NCI-H1092 treated with DMSO at 0.1 percent for 48 hours (cell line): ENCODE measurements at regions not wholly inside any gene's neighbourhood (a gene's known extent, or its start where the extent isn't known, plus 50 kb on each side); places are given as distances from the start of the nearest gene placed in this dataset.

ENCODE experiments used
- DNase-seq: peaks from one replicate; lab custom pipeline; 2025; lab: John Stamatoyannopoulos, UW

DNA sequence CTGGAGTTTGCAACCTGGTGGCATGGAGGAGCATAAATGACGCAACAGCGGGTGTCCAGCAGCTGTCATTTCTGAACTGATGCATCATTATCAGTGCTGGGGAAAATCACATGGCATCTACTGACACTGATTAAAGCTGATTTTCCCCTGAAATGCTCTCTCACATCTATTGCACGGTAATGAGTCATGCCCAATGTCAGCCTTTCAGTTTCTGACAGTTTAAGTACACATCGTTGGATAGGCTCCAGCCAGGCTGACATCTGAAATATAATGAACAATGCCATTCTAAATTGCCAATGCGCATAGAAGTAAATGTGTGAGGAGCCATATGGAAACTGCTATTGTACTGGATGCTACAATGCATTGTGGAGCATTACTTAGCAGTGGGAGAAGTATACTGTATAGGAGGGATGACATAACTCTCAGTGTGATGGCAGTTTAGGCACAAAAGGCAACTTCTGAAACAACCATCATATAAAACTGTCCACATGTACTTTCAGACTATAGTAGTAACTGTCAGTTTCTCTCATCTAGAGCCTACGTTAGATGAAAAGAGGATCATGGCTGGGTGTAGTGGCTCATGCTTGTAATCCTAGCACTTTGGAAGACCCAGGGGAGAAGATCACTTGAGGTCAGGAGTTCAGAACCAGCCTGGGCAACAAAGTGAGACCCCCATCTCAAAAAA lies 389.3 kb upstream of the DMAC1 start:
- DNase-seq, result no peak

DNA sequence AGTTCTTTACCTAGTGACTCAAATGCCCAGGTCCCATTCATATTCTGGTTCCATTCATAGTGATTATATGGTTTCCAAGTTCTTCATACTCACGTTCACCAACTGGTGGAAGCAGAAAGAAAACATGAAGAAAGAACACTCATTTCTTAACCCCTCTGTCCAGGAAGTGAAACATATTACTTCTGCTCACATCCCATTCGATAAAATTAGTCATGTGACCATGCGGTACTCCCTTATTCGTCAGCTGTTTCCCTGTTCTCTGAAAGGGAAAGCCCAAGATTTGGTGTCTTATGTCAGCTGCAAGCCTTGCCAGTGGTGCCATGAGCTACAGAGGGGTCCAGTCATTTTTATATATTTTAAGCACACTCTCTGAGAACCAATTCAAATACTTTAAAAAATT lies 387.0 kb upstream of the DMAC1 start:
- no peak for DNase-seq

DNA sequence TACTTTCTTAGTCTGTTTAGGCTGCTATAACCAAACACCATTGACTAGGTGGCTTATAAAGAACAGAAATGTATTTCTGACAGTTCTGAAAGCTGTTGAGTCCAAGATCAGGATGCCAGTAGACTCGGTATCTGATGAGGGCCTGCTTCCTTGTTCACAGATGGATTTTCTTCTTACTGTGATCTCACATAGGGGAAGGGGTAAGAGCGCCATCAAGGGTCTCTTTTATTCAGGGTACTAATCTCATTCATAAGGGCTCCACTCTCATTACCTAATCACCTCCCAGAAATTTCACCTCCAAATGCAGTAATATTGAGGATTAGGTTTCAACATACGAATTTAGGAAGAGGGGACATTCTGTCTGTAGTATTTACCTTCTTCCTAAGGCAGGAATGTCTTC lies 384.0 kb upstream of the DMAC1 start:
- DNase-seq, result peak; percentile 21

DNA sequence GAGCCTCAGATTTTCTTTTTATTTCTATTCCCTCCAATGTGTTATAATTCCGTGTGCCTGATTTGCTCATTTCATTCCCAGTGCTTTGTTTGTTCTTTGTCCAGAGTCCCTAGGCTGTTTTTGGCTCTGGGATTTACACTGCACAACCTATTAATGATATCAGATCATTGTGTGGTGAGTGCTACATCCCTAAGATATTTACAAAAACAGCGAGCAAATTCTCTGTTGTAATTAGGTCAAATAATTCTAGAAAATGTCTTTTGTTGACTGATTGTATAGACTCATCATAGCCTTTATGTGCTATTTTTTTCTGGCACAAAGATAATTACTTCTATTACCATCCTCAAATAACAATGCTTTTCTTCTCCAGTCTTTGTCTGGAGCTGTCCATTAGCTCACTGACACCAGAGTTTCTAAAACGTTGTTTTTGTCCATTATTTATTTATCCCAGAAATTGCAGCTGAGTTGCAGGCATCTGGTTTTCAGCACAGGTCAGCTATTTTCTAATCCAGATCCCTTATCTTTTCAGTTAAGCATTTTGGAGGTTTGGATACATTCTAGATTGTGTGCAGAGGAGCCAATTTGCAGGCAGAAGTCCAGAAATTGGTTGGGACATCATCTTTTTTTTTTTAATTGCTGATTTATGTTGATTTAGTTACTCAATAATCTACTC lies 379.9 kb upstream of the DMAC1 start:
- no peak for DNase-seq

DNA sequence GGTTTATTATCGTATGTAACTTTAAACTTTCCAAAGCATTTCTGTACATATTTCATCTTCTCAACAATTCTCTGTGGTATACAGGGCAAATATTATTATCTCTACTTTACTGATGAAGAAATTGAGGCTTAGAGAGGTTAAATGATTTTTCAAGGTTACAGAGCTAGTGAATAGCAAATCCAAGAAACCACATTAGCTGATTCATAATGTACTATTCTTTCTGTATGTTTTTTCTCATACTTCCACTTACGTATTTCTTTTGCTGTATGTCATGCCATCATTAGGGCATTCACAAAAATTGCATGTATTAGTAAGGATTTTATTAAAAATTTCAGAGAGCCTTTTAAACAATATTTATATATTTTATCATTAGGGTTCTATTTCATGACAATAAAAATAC lies 372.4 kb upstream of the DMAC1 start:
- DNase-seq, result no peak

DNA sequence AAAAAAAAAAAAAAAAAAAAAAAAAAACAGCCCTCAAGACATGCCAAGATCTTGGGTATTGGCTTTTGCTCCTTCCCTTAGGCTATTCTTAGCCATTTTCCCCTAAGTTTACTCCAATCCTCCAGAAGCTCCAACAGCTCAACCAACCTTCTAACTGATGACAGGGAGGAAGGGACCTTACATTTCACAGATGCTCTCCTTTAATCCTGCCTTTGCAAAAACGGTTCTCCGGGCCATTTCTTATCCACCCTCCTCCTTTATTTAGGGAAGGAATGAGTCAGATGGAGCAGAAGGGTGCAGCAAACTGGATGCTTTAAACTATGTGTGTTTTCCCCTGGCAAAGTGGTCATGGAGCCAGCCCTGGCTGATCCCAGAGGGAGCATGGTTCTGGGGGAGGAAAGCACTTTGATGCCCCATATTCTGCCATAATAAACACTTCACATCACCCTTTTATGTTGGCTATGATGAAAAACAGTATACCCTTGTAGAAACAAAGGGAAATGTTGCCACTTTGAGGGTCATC lies 369.4 kb upstream of the DMAC1 start:
- DNase-seq, result no peak

DNA sequence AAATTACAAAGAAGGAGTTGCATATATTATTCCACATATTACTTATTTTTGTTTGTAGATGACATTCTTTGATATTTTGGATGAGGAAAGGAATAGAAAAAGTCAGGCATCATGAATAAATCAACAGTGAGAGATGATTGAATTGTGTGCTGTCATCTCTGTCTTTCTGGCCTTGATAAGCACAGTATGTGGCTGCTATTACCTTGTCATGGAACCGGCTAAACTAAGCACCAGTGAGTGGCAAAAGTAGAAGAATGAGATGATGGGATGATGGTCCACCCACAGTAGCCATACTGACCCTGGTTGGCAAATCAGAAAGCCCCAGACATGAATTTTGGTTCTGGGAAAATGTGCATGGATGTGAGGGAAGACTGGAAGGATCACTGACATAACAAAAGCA lies 361.2 kb upstream of the DMAC1 start:
- no peak for DNase-seq

DNA sequence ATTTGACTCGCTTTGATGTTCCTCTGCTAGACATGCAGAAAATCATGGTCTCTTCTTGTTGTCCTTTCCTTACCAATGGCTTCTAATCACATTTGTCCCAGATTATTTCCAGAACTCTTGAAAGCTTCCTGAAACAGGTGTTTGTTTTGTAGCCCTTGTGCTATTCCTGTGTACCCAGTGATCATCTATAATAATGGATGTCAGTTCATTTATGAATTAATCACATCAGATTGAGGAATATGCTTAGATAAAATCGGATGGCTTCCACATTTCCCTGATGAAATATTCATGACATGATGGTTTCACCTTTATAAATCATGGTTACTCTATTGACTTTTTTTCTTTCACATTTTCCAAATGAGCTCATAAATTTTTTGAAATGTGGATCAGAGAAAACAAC lies 359.0 kb upstream of the DMAC1 start:
- DNase-seq, result no peak

DNA sequence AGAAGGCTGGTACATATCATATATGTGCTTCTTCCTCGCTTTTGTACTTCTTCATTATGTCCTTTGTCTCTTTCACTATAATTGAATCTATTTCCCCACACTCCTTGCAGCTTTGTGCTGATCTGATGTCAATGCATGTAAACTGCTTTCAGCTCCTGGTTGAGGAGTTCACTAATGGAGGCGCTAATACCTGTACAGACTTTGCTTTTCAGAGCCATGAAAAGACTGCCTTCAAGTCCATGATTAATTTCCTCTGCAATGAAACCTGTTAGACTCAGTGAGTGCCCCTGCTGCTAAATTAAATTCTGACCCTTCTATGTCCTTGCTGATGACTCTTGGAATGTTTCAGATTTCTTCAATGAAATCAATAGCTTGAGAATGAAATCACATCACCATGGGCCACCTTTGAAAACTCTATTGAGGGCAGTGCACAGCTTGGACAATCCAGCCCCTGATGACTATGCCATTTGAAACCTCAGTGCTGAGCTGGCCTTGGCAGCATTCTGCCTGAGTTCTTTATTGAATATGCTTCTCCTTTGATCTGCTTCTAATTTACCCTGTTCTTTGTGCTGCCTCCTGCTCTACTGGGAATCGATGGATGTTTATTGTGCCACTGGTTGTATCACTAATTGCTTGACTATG lies 358.2 kb upstream of the DMAC1 start:
- no peak for DNase-seq

DNA sequence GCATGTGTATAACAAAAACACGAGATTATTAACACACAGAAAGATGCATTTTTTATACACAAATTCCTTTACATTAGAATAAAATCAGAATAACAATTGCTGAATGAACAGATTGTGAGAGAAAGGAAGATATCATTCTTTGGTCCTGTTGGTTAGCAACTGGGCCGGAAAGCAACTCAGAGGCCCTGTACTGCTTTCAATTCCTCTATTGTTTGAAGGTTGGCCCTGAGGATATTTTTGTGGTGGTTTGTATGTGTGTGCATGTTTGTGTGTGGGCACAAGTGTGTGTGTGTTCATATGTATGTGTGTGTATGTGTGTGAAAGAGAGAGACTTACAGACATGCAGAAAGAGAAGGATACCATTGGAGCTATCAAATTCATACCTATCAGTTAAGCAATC lies 356.8 kb upstream of the DMAC1 start:
- DNase-seq, result no peak

DNA sequence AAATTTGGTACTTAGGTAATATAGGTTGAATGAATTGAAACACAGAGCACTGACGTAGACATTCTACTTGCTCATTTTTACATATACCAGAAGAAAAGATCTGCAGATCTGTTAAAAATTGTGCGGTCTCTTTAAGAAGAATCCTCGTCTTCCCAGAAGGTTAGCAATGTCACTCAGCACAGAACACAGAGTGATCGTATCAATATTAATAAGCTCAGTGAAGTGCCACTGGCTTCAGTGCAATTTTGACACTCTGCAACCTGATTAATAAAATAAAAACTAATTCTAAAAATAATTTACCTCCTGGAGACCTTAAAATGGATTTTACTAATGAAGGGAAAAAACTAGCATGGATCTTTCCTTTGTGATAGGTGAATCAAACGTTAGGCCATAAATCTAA lies 356.1 kb upstream of the DMAC1 start:
- no peak for DNase-seq

DNA sequence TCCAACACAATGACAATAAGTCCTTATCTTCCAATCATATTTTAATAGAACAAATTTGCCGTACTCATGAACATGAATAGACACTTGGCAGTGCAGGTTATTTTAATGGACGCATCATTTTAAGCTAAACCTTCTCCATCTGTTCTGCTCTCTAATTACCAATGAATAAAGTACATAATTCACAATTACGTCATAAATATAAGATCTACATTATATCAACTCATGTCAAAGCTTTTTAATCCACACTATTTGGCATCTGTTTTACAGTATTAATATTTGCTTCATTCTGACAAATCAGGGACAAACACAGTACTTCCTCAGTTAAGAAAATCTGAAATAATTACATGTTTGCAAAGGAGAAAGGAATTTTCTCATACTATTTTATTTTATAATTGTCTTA lies 344.1 kb upstream of the DMAC1 start:
- peak; percentile 29 for DNase-seq

DNA sequence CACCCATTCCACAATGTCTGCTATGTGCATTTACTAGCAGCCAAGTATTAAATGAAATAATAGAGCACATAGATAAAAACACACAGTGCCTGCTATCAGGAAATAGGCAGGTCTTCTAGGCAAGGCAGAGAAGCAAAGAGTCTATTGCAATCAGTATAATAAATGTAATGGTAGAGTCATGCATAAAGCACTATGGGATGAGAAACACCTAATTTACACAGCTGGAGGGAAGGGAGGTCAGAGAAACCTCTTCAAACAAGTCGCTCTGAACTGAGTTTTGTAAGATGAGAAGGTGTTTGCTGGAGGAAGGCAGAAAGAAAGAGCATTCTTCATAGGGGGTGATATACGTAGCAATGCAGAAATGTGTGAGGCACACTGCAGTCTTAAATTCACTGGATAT lies 341.0 kb upstream of the DMAC1 start:
- no peak for DNase-seq

DNA sequence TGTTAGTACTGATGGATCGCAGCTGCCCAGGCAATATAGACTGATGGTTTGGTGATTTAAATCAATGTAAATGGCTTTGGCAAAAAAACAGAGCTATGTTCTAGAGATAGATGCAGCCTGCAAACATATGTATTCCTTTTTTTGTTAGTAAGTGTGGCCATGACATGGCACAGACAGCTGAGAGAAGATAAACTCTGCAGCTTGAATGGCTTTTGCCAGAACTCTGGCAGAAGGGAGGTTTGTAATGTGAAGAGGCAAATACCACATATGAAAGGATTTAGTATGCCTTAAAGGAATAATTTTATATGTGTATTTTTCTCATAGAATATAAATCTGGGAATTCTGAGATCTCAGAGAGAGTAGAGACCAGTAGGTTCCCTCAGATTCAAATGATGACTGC lies 340.2 kb upstream of the DMAC1 start:
- DNase-seq, result no peak

DNA sequence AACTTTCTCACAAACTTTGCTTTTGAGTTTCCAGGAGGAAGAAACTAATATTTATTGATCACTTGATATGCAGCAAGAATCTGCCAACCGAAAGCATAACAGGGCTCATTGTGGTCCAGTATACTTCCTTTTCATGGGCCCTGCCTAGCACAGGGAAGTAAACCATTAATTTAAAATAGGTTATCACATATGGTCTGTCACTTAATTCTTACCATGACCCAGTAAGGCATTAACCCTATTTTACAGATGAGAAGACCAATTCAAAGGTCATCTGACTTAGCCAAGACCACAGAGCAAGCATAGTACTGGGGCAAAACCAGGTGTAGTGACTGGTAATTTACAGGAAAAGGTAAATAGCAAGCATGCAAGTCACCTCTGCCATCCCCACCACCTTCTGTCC lies 336.9 kb upstream of the DMAC1 start:
- no peak for DNase-seq

DNA sequence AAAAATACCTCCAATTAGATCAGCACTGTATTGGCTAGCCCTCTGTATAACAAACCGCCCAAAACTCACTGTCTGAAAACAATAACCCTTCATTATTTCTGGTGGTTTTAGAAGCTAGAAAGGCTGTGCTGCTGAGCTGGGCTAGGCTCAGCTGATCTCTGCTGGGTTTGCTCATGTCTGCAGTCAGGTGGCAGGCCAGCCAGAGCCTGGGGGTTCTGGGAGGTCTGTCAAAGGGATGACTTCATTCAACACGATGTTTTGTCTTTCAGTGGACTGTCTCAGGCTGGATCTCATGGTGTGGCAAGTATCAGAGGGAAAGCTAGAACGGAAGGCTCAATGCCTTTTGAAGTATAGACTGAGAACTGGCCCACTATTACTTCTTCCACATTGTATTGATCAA lies 335.1 kb upstream of the DMAC1 start:
- DNase-seq, result no peak

DNA sequence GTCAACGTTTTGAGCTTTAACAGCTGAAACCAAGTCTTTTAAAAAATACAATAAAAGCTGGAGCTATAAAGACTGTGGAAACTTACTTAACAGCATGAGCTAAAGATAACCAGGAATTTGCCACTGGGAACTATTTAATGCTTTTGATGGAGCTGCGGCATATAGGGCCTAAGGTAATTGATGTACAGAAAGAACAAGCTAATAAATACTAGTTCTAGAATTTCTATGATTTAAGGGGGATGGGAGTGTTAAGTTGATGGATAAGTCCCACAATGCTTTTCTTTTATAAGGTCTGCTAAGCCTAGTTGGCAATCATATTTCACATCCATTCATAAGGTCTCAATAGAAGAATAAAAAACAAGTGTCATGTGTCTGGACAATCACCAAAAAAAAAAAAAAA lies 334.0 kb upstream of the DMAC1 start:
- no peak for DNase-seq

DNA sequence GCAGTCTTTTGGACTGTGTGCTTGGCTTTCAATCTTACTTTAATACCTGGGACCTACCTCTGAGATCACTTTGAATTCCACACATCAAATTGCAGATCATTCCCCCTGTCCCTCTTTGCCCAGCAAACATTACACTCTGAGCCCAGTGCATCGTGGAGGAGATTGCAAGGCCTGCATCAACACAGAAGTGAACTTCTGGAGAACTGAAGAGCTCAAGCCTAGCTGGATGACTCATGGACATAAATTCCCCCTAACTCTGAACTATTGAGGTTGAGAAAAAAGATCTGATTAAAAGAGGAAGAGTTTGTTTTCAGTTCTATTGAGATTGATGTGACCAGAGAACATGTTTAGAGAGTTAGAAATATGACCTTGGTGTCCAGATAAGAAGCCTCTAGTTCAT lies 316.0 kb upstream of the DMAC1 start:
- DNase-seq, result no peak

DNA sequence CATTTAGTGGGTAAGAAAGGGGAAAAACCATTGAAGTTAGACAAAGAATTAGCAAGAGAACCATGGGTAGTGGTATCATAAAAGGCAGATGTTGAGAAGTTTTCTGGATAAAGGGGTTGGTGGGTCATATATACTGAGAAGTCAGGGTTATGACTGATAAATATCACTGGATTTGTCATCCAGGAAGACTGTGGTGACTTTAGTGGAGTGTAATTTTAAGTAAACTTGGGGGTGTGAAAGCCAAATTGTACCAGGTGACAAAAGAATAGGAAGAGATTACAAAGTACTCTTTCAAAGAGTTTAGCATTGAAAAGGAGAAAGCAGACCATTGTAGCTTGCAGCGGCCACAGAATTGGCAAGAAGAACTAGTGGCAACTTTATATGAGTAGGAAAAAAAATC lies 315.2 kb upstream of the DMAC1 start:
- DNase-seq, result no peak

DNA sequence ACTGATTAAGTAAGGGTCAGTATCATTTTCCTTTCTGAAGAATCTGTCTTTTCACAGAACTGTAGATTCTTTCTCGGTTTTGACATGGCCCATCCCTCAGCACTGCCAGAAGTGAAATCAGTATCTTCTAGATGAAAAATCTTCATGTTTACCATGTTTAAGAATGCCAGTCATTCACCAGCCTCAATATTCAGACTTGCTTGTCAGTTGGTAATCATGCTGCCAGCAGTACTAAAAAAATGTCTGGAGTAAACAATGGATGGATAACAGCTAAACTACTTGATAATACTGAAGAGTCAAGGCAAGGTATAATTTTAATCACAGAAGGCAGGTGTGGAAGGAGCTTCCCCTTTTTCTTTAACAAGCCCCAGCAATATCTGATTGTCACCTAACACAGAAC lies 306.8 kb upstream of the DMAC1 start:
- DNase-seq, result no peak

DNA sequence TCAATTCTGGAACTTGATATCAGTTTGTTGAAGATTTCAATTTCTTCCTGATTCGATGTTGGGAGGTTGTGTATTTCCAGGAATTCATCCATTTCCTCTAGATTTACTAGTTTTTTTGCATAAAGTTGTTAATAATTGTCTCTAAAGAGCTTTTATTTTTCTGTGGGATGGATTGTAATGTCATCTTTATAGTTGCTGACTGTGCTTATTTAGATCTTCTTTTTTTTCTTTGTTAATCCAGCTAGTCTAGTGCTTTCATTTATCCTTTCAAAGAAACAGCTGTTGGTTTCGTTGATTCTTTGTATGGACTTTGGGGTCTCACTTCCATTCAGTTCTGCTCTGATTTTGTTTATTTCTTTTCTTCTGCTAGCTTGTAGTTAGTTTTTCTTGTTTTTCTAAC lies 302.0 kb upstream of the DMAC1 start:
- no peak for DNase-seq

DNA sequence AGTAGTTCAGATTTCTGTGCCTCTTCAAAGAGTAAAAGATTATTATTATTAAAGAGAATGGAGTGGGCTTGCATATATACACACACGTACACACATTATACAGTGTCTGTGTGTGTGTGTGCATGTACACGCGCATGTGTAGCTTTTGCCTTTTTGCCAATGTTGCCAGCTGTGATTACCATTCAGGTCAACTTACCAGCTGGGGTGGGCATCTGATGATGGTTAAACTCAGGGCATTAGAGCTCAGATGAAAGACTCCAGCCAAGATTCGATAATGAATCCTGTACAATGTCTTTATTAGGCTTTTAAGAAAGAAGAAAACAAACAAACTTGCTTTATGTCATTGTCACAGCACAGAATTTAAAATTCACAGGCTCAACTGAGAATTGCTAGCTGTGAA lies 296.5 kb upstream of the DMAC1 start:
- DNase-seq, result no peak

DNA sequence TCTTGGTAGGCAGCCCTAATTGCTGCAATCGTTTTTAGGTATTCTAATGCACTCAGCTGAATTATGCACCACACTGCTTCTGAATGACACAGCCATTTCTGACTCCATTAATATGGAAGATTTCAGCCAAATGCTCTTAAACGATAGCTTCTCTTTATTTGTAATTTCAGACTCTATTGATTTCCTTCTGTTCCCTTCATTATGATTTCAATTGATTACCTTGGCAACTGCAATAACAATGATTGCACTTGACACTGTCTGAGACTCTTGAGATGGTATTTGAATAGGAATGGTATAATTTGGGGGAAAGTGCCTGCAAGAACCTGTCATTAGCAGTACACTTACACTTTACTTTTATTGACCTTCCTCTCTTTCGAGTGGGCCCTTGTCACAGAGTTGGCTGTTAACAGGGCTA lies 296.1 kb upstream of the DMAC1 start:
- DNase-seq, result peak; percentile 100
